Gastrocnemius medialis (tissue), 4 donors: ENCODE measurements at regions not wholly inside any gene's neighbourhood (a gene's known extent, or its start where the extent isn't known, plus 50 kb on each side); places are given as distances from the start of the nearest gene placed in this dataset.
A peak's percentile ranks its signal among the peaks of the same experiment; 100 is the strongest.

Experiments
- ATAC-seq, 2 donors: fragments of 150-250 bp; one replicate each; pipeline ENCODE4 v1.9.1; 2016
- DNase-seq, 2 donors: peaks; one replicate each; pipeline ENCODE4 v3.0.0-alpha.2; 2019
- H3K27ac ChIP-seq, 4 donors: fragments of 200-600 bp; sonication (generic); 1 replicate in 1 of 4; 2 replicates in 3 of 4; pipeline ENCODE4 v1.5.1; 2016 to 2018; ENCODE audit warnings: mild to moderate bottlenecking in 2 of 4, moderate library complexity in 1 of 4
- H3K27me3 ChIP-seq, 3 donors: fragments of 200-600 bp; sonication (generic) in 2 of 3; 1 replicate in 1 of 3; 2 replicates in 2 of 3; pipeline versions ENCODE4 v1.5.1 to v1.6.0; 2016 to 2019; ENCODE audit warnings: mild to moderate bottlenecking in 1 of 3, moderate library complexity in 1 of 3
- H3K36me3 ChIP-seq, 2 donors: fragments of 200-600 bp; sonication (generic) in 1 of 2; one replicate each; pipeline ENCODE4 v1.5.1; 2017 to 2018
- H3K4me1 ChIP-seq, 2 donors: fragments of 200-600 bp; sonication (generic) in 1 of 2; one replicate each; pipeline ENCODE4 v1.5.1; 2016 to 2017; ENCODE audit warnings: mild to moderate bottlenecking in 2 of 2
- H3K4me3 ChIP-seq, 4 donors: fragments of 200-600 bp; sonication (generic) in 3 of 4; 1 replicate in 1 of 4; 2 replicates in 3 of 4; pipeline ENCODE4 v1.5.1; 2016 to 2019; ENCODE audit warnings: mild to moderate bottlenecking in 2 of 4
- H3K9me3 ChIP-seq, 3 donors: fragments of 200-600 bp; sonication (generic) in 2 of 3; 1 replicate in 1 of 3; 2 replicates in 2 of 3; pipeline ENCODE4 v1.5.1; 2016 to 2019
- CTCF ChIP-seq, 5 experiments: fragments of 450-650 bp in 3 of 5; fragments of 200-600 bp in 2 of 5; sonication (generic) in 2 of 5; IDR thresholded peaks in 4 of 5; conservative IDR thresholded peaks in 1 of 5; 1 replicate in 4 of 5; 2 replicates in 1 of 5; pipeline ENCODE4 v1.5.1; 2016 to 2019; ENCODE audit warnings: antibody characterized with exemption in 5 of 5, mild to moderate bottlenecking in 3 of 5, moderate library complexity in 3 of 5
- POLR2A ChIP-seq, 2 donors: fragments of 450-650 bp; IDR thresholded peaks; one replicate each; pipeline ENCODE4 v1.6.1; 2017; ENCODE audit warnings: antibody characterized with exemption in 2 of 2, mild to moderate bottlenecking in 2 of 2, moderate library complexity in 2 of 2
- in situ Hi-C, 4 donors: fragments of 200-750 bp; cut with MboI; loops; one replicate each; pipeline versions ENCODE4 v1.15.0 to v1.8.0; 2017; ENCODE audit warnings: low sequenced_read_pairs in 4 of 4
- intact Hi-C: fragments of 100-400 bp; cut with DNase I; formaldehyde crosslinking; loops from one replicate; pipeline ENCODE4 v1.15.1; 2023; ENCODE audit warnings: low total_unique reads

- Histone ChIP-seq H3K36me3 (no peaks in the 10 kb centered on the region), H3K9me3 (no peaks in the 10 kb centered on the region), H3K4me3 (no peak overlapping the region), H3K4me1 (no peaks in the 10 kb centered on the region), H3K27ac (no peak overlapping the region), H3K27me3 (no peaks in the 10 kb centered on the region)
- no peak for TF ChIP-seq POLR2A (IDR thresholded peaks at IDR 0.05)
- no peak for TF ChIP-seq CTCF (IDR thresholded peaks at IDR 0.05 in 4 of 5, conservative IDR thresholded peaks at IDR 0.05 in 1 of 5)
- ATAC-seq (no peak), DNase-seq (no peak)
- in situ Hi-C loops (no loop called here), intact Hi-C loops (no loop called here)
Observed at GRCh38 chr2:145394181-145394580, 874.3 kb upstream of the ZEB2 start.

DNA sequence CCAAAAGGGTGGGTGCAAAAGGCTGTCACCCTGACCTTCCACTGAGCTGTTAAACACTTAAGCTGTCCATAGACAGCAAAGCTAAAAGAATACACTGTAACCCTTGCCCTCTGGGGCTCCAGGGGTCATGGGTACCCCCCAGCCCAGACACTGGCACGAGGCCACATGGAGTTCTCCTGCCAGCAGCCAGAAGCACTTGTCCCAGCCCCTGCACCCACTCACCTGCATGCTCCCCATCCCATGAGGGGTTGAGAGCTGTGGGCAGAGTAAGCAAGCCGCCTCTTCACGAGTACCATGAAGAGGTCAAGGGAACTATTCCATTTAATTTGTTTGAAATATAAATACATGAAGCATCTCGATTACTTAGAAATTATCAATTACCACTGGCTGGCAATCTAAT is 867.1 kb upstream of the ZEB2 start:
- in situ Hi-C loops (no loop called here), intact Hi-C loops (no loop called here)
- no peak overlapping the region for H3K4me3 ChIP-seq
- no peak for ATAC-seq
- TF ChIP-seq POLR2A (IDR thresholded peaks at IDR 0.05) (no peak), CTCF (IDR thresholded peaks at IDR 0.05 in 4 of 5, conservative IDR thresholded peaks at IDR 0.05 in 1 of 5) (no peak)
- no peaks in the 10 kb centered on the region for H3K27me3 ChIP-seq
- no peaks in the 10 kb centered on the region for H3K36me3 ChIP-seq
- H3K9me3 ChIP-seq, result no peaks in the 10 kb centered on the region
- no peak overlapping the region for H3K27ac ChIP-seq
- H3K4me1 ChIP-seq, result no peaks in the 10 kb centered on the region
- DNase-seq, result no peak

- no peak for TF ChIP-seq CTCF (IDR thresholded peaks at IDR 0.05 in 4 of 5, conservative IDR thresholded peaks at IDR 0.05 in 1 of 5)
- TF ChIP-seq POLR2A (IDR thresholded peaks at IDR 0.05), result no peak
- Histone ChIP-seq H3K27me3 (no peaks in the 10 kb centered on the region), H3K4me3 (no peak overlapping the region), H3K27ac (no peak overlapping the region), H3K36me3 (no peaks in the 10 kb centered on the region), H3K4me1 (no peaks in the 10 kb centered on the region), H3K9me3 (no peaks in the 10 kb centered on the region)
- intact Hi-C loops, result no loop called here
- in situ Hi-C loops, result no loop called here
- DNase-seq (no peak), ATAC-seq (no peak)
Observed at GRCh38 chr2:145383961-145384360, 864.0 kb upstream of the ZEB2 start.

- no peak for DNase-seq
- intact Hi-C loops, result no loop called here
- no peak overlapping the region for H3K4me3 ChIP-seq
- TF ChIP-seq POLR2A (IDR thresholded peaks at IDR 0.05), result no peak
- no peaks in the 10 kb centered on the region for H3K36me3 ChIP-seq
- no peaks in the 10 kb centered on the region for H3K4me1 ChIP-seq
- H3K27ac ChIP-seq, result no peak overlapping the region
- in situ Hi-C loops, result no loop called here
- peak; percentile 30 to 44 for ATAC-seq
- no peaks in the 10 kb centered on the region for H3K27me3 ChIP-seq
- no peaks in the 10 kb centered on the region for H3K9me3 ChIP-seq
Observed at GRCh38 chr2:145380436-145381017, 860.6 kb upstream of the ZEB2 start.

- no peaks in the 10 kb centered on the region for H3K27me3 ChIP-seq
- no peak for DNase-seq
- TF ChIP-seq POLR2A (IDR thresholded peaks at IDR 0.05) (no peak), CTCF (IDR thresholded peaks at IDR 0.05 in 4 of 5, conservative IDR thresholded peaks at IDR 0.05 in 1 of 5) (no peak)
- no peak overlapping the region for H3K4me3 ChIP-seq
- no peaks in the 10 kb centered on the region for H3K4me1 ChIP-seq
- in situ Hi-C loops (no loop called here), intact Hi-C loops (no loop called here)
- ATAC-seq, result no peak
- no peak overlapping the region for H3K27ac ChIP-seq
- no peaks in the 10 kb centered on the region for H3K9me3 ChIP-seq
- H3K36me3 ChIP-seq, result no peaks in the 10 kb centered on the region
Observed at GRCh38 chr2:145379934-145380333, 860.0 kb upstream of the ZEB2 start.
